ENCODE measurements at regions not wholly inside any gene's neighbourhood (a gene's known extent, or its start where the extent isn't known, plus 50 kb on each side); places are given as distances from the start of the nearest gene placed in this dataset.

GRCh38 chr5:135161221-135161620 is 127.2 kb upstream of the PITX1 start:
- ChIA-PET CTCF (no interaction called here), POLR2A (no interaction called here)
- no peaks in the 10 kb centered on the region for H3K9me3 ChIP-seq (replicated peaks; ENCODE audit: control insufficient read depth, insufficient read depth, low read length)
- H3K4me1 ChIP-seq (ENCODE audit: control insufficient read depth, extremely low read depth, insufficient read depth, low read length) = no peaks in the 10 kb centered on the region
- DNase-seq (ENCODE audit: low read depth, low spot score) (no peak), FAIRE-seq (no peak)
- H4K20me1 ChIP-seq (replicated peaks; ENCODE audit: control insufficient read depth, extremely low read depth, insufficient read depth, low read length) = no peaks in the 10 kb centered on the region
- H3K27me3 ChIP-seq (ENCODE audit: control insufficient read depth in 2 of 2, insufficient read depth in 2 of 2, low read length in 2 of 2) = peaks cover 13 to 18% of the 10 kb centered on the region in 2 experiments
- TF ChIP-seq GATA2 (IDR thresholded peaks at IDR 0.05; ENCODE audit: insufficient read depth, insufficient read length, low read depth, low read length) = no peak
- no peak for TF ChIP-seq MAX (IDR thresholded peaks at IDR 0.05; ENCODE audit: insufficient read depth, insufficient read length)
- no peak for TF ChIP-seq FOS (IDR thresholded peaks at IDR 0.05; ENCODE audit: borderline replicate concordance, insufficient read depth, low read length)
- TF ChIP-seq POLR2AphosphoS5 (IDR thresholded peaks at IDR 0.05; ENCODE audit: insufficient read depth, low read depth, low read length) = no peak
- no peak for TF ChIP-seq POLR2A (IDR thresholded peaks at IDR 0.05; ENCODE audit: low read depth, low read length)
- no peaks in the 10 kb centered on the region for H3K9me1 ChIP-seq (replicated peaks; ENCODE audit: control insufficient read depth, extremely low read depth, insufficient read depth, low read length)
- no peak overlapping the region for H3K27ac ChIP-seq (ENCODE audit: insufficient read depth, low read depth, low read length)
- no TSS peak for BruUV-seq (replicated peaks)
- H3K9ac ChIP-seq (replicated peaks; ENCODE audit: extremely low read depth, insufficient read depth, low read length) = no peak overlapping the region
- dilution Hi-C loops (cut with MboI; ENCODE audit: extremely low pct_ligation_motif_present, low sequenced_read_pairs) (no loop called here), intact Hi-C loops (cut with micrococcal nuclease) (no loop called here)
- H3K79me2 ChIP-seq (ENCODE audit: control insufficient read depth, insufficient read depth, low read length) = no peaks in the 10 kb centered on the region
- H3K4me2 ChIP-seq (ENCODE audit: insufficient read depth, low read length) = no peak overlapping the region
- no peak overlapping the region for H3K4me3 ChIP-seq (replicated peaks in 1 of 3; ENCODE audit: insufficient read depth in 1 of 3, low read depth in 1 of 3, low read length in 3 of 3)
- H2AFZ ChIP-seq (ENCODE audit: low read depth, low read length) = no peak overlapping the region
- no peaks in the 10 kb centered on the region for H3K36me3 ChIP-seq (ENCODE audit: control insufficient read depth in 2 of 2, extremely low read depth in 1 of 2, insufficient read depth in 2 of 2, low read length in 2 of 2)

- FAIRE-seq = no peak
- Histone ChIP-seq H3K9me1 (replicated peaks; ENCODE audit: control insufficient read depth, extremely low read depth, insufficient read depth, low read length) (no peaks in the 10 kb centered on the region), H3K36me3 (ENCODE audit: control insufficient read depth in 2 of 2, extremely low read depth in 1 of 2, insufficient read depth in 2 of 2, low read length in 2 of 2) (no peaks in the 10 kb centered on the region), H3K9ac (replicated peaks; ENCODE audit: extremely low read depth, insufficient read depth, low read length) (no peak overlapping the region), H3K4me3 (replicated peaks in 1 of 3; ENCODE audit: insufficient read depth in 1 of 3, low read depth in 1 of 3, low read length in 3 of 3) (no peak overlapping the region), H3K27ac (ENCODE audit: insufficient read depth, low read depth, low read length) (no peak overlapping the region), H3K4me2 (ENCODE audit: insufficient read depth, low read length) (no peak overlapping the region), H2AFZ (ENCODE audit: low read depth, low read length) (no peak overlapping the region), H3K9me3 (replicated peaks; ENCODE audit: control insufficient read depth, insufficient read depth, low read length) (no peaks in the 10 kb centered on the region), H3K4me1 (ENCODE audit: control insufficient read depth, extremely low read depth, insufficient read depth, low read length) (no peaks in the 10 kb centered on the region), H4K20me1 (replicated peaks; ENCODE audit: control insufficient read depth, extremely low read depth, insufficient read depth, low read length) (no peaks in the 10 kb centered on the region), H3K79me2 (ENCODE audit: control insufficient read depth, insufficient read depth, low read length) (no peaks in the 10 kb centered on the region), H3K27me3 (ENCODE audit: control insufficient read depth in 2 of 2, insufficient read depth in 2 of 2, low read length in 2 of 2) (peaks cover 13 to 18% of the 10 kb centered on the region in 2 experiments)
- POLR2A ChIA-PET = no interaction called here
- CTCF ChIA-PET = no interaction called here
- intact Hi-C loops (cut with micrococcal nuclease) (no loop called here), dilution Hi-C loops (cut with MboI; ENCODE audit: extremely low pct_ligation_motif_present, low sequenced_read_pairs) (no loop called here)
- TF ChIP-seq GATA2 (IDR thresholded peaks at IDR 0.05; ENCODE audit: insufficient read depth, insufficient read length, low read depth, low read length) (no peak), EZH2 (IDR thresholded peaks at IDR 0.05; ENCODE audit: borderline replicate concordance, low read depth, low read length, severe bottlenecking) (no peak), FOS (IDR thresholded peaks at IDR 0.05; ENCODE audit: borderline replicate concordance, insufficient read depth, low read length) (no peak), MAX (IDR thresholded peaks at IDR 0.05; ENCODE audit: insufficient read depth, insufficient read length) (no peak), POLR2AphosphoS5 (IDR thresholded peaks at IDR 0.05; ENCODE audit: insufficient read depth, low read depth, low read length) (no peak)
- no TSS peak for BruUV-seq (replicated peaks)
- no peak for DNase-seq (ENCODE audit: low read depth, low spot score)
Measured at GRCh38 chr5:135160036-135160675, 126.1 kb upstream of the PITX1 start.
